Right lobe of liver (tissue), 6 donors: ENCODE measurements at regions not wholly inside any gene's neighbourhood (a gene's known extent, or its start where the extent isn't known, plus 50 kb on each side); places are given as distances from the start of the nearest gene placed in this dataset.

Experiments
- ATAC-seq, 4 donors: fragments of 200-7000 bp; cut with Tn5 transposase; one replicate each; pipeline ENCODE4 v1.9.1; 2020; ENCODE audit warnings: mild to moderate bottlenecking in 4 of 4, moderate library complexity in 4 of 4
- DNase-seq, 3 donors: peaks; one replicate each; pipeline ENCODE4 v3.0.0-alpha.2; 2020
- H3K27ac ChIP-seq, 3 donors: fragments of 200-600 bp; one replicate each; pipeline ENCODE4 v1.8.0; 2022
- H3K27me3 ChIP-seq, 2 donors: fragments of 200-600 bp; one replicate each; pipeline ENCODE4 v1.8.0; 2022
- H3K36me3 ChIP-seq, 4 donors: fragments of 200-600 bp; sonication (generic) in 1 of 4; one replicate each; pipeline versions ENCODE4 v1.5.1 to v1.8.0; 2017 to 2022; ENCODE audit warnings: control low read depth in 1 of 4
- H3K4me1 ChIP-seq, 4 donors: fragments of 200-600 bp; sonication (generic) in 1 of 4; one replicate each; pipeline versions ENCODE4 v1.5.1 to v1.8.0; 2017 to 2022; ENCODE audit warnings: control low read depth in 1 of 4
- H3K4me3 ChIP-seq, 3 donors: fragments of 200-600 bp; one replicate each; pipeline ENCODE4 v1.8.0; 2022
- H3K9me3 ChIP-seq, 4 donors: fragments of 200-600 bp; sonication (generic) in 1 of 4; one replicate each; pipeline versions ENCODE4 v1.5.1 to v1.8.0; 2017 to 2022; ENCODE audit warnings: control low read depth in 1 of 4
- CTCF ChIP-seq, 4 donors: fragments of 200-600 bp in 3 of 4; fragments of 450-650 bp in 1 of 4; IDR thresholded peaks; one replicate each; pipeline versions ENCODE4 v1.5.1 to v1.8.0; 2016 to 2022; ENCODE audit warnings: antibody characterized with exemption in 4 of 4, mild to moderate bottlenecking in 2 of 4
- POLR2A ChIP-seq: fragments of 450-650 bp; IDR thresholded peaks from one replicate; pipeline ENCODE4 v1.6.1; 2017; ENCODE audit warnings: antibody characterized with exemption, mild to moderate bottlenecking
- WGBS: methylation state at CpG from one replicate; pipeline ENCODE4 v1.1.6; 2018; ENCODE audit warnings: low coverage, low lambda C conversion rate; ENCODE audit not compliant: insufficient coverage; ENCODE audit errors: missing lambda C conversion rate; 5-methylcytosine and 5-hydroxymethylcytosine counted together
- intact Hi-C, 2 donors: fragments of 100-400 bp; cut with DNase I; formaldehyde crosslinking; loops; one replicate each; pipeline versions ENCODE4 v1.11.2 to v1.14.1; 2022
- donor health status: DM: no; HTN: yes; CAD: no.
- donor health status: DM: no; HTN: no; CAD: no.
- donor health status: DM: no; HTN: no; CAD: no.
- donor health status: DM: no; HTN: yes; CAD: no.
- donor health status: DM: no; HTN: yes; CAD: no.

DNA sequence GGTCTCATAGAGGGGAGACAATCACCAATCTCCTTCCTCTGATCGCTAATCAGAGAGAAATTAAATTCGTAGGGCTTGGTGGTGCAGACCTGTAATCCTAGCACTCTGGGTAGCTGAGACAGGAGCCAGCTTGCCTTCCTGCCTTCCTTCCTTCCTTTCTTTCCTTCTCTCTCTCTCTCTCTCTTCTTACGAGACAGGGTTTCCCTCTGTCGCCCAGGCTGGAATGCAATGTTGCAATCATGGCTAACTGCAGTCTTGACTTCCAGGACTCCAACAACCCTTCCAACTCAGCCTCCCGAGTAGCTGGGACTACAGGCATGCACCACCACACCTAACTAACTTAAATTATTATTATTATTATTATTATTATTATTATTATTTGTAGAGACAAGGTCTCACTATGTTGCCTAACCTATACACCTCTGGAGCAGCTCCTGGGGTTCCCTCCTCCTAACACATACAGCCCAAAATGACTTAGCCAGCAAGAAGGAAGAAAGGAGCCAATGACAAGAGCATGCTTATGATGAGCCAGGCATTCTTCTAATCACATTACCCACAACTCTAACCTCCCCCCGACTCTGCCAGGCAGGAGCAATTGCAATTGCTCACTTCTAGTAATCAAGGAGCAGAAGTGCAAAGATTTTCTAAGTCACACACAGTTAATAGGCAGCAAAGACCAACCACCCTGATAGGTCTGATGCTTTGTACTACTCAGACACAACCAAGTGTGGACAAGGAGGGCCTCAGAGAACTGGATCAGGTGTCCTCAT is 105.4 kb upstream of the F3 start:
- DNase-seq: no peak
- no peaks in the 10 kb centered on the region for H3K9me3 ChIP-seq
- no peak for ATAC-seq
- intact Hi-C loops: no loop called here
- H3K4me3 ChIP-seq: no peak overlapping the region
- no peak overlapping the region for H3K27ac ChIP-seq
- H3K36me3 ChIP-seq: no peaks in the 10 kb centered on the region
- TF ChIP-seq POLR2A: no peak
- TF ChIP-seq CTCF (IDR thresholded peaks at IDR 0.05): no peak
- H3K27me3 ChIP-seq: no peaks in the 10 kb centered on the region
- H3K4me1 ChIP-seq: no peaks in the 10 kb centered on the region
- WGBS: 75% methylated on average over 5 of the region's 6 CpGs

GRCh38 chr1:94646141-94646643 is 104.6 kb upstream of the F3 start:
- H3K36me3 ChIP-seq: no peaks in the 10 kb centered on the region
- no peak for TF ChIP-seq POLR2A
- TF ChIP-seq CTCF (IDR thresholded peaks at IDR 0.05): no peak
- DNase-seq (no peak), ATAC-seq (no peak)
- no peaks in the 10 kb centered on the region for H3K27me3 ChIP-seq
- WGBS: 92% methylated on average over 4 of the region's 4 CpGs
- H3K27ac ChIP-seq: no peak overlapping the region
- no peak overlapping the region for H3K4me3 ChIP-seq
- H3K9me3 ChIP-seq: no peaks in the 10 kb centered on the region
- intact Hi-C loops: no loop called here
- H3K4me1 ChIP-seq: no peaks in the 10 kb centered on the region

DNA sequence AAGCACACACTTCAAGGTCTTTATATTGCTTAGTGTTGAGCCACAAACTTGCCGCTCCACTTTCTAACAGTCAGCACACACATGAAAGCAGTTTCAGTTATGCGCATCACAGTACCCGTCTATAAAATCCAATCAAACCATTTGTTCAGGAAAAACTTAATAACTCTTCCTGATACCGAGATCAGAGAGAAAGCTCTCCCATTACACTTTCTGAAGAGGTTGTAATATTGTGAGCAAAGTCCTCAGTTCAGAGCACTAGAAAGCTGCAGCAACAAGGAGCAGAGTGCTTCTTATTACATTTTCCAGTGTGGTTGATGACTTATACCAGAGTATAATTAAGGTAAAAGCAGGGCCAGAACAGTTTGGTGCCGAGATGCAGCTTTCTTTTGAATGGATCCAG is 102.8 kb upstream of the F3 start:
- Histone ChIP-seq H3K4me3 (no peak overlapping the region), H3K36me3 (no peaks in the 10 kb centered on the region), H3K4me1 (no peaks in the 10 kb centered on the region), H3K27ac (no peak overlapping the region), H3K27me3 (no peaks in the 10 kb centered on the region), H3K9me3 (no peaks in the 10 kb centered on the region)
- DNase-seq: no peak
- intact Hi-C loops: no loop called here
- no peak for ATAC-seq
- TF ChIP-seq CTCF (IDR thresholded peaks at IDR 0.05) (no peak), POLR2A (no peak)
- WGBS: 84% methylated on average over 5 of the region's 5 CpGs

DNA sequence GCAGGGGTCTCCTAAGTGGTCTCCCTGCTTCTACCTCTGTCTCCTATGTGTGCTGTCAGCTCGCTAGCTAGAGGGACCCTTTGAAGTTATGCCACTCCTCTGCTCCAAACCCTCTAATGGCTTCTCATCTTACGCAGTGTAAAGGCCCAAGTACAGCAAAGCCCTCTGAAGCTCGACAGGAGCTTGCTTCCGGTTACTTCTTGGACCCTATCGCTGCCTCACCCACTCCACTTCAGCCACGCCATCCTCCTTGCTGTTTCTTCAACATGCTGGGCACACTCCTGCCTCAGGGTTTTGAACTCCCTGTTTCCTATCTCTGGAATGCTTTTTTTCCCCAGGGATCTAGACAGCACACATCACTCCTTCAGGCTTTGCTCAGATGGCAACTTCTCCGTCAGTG is 102.3 kb upstream of the F3 start:
- Histone ChIP-seq H3K4me3 (no peak overlapping the region), H3K4me1 (no peaks in the 10 kb centered on the region), H3K9me3 (no peaks in the 10 kb centered on the region), H3K36me3 (no peaks in the 10 kb centered on the region), H3K27me3 (no peaks in the 10 kb centered on the region), H3K27ac (no peak overlapping the region)
- DNase-seq: no peak
- intact Hi-C loops: no loop called here
- no peak for ATAC-seq
- WGBS: 76% methylated on average over 6 of the region's 7 CpGs
- TF ChIP-seq CTCF (IDR thresholded peaks at IDR 0.05) (no peak), POLR2A (no peak)
